ENCODE measurements at regions not wholly inside any gene's neighbourhood (a gene's known extent, or its start where the extent isn't known, plus 50 kb on each side); places are given as distances from the start of the nearest gene placed in this dataset.

GRCh38 chr1:208834381-208835096, 590.4 kb upstream of the PLXNA2 start:
- no peak for ATAC-seq
- no peak for DNase-seq
- intact Hi-C loops (cut with DNase I, micrococcal nuclease): no loop called here

- ATAC-seq (no peak), DNase-seq (no peak)
- intact Hi-C loops (cut with DNase I, micrococcal nuclease): no loop called here
Measured at GRCh38 chr1:208835097-208835463, 590.9 kb upstream of the PLXNA2 start.

GRCh38 chr1:208835781-208836180, 591.6 kb upstream of the PLXNA2 start:
- ATAC-seq (no peak), DNase-seq (no peak)
- intact Hi-C loops (cut with DNase I, micrococcal nuclease): no loop called here

- intact Hi-C loops (cut with DNase I, micrococcal nuclease): no loop called here
- no peak for DNase-seq
- no peak for ATAC-seq
Measured at GRCh38 chr1:208837242-208837641, 593.1 kb upstream of the PLXNA2 start.

GRCh38 chr1:208841436-208841835, 597.3 kb upstream of the PLXNA2 start:
- intact Hi-C loops (cut with DNase I, micrococcal nuclease): no loop called here
- DNase-seq (no peak), ATAC-seq (no peak)

GRCh38 chr1:208842451-208842850, 598.3 kb upstream of the PLXNA2 start:
- intact Hi-C loops (cut with DNase I, micrococcal nuclease): no loop called here
- ATAC-seq: no peak

GRCh38 chr1:208844158-208844557, 600.0 kb upstream of the PLXNA2 start:
- DNase-seq (no peak), ATAC-seq (no peak)
- intact Hi-C loops (cut with DNase I, micrococcal nuclease): no loop called here

More at GRCh38 chr1:208842451-208842850, 598.3 kb upstream of the PLXNA2 start:
- DNase-seq: no peak

GRCh38 chr1:208848854-208849253, 604.7 kb upstream of the PLXNA2 start:
- no peak for ATAC-seq
- intact Hi-C loops (cut with DNase I, micrococcal nuclease): no loop called here
- no peak for DNase-seq

GRCh38 chr1:208850442-208850841, 606.3 kb upstream of the PLXNA2 start:
- intact Hi-C loops (cut with DNase I, micrococcal nuclease): no loop called here
- ATAC-seq: no peak
- no peak for DNase-seq

GRCh38 chr1:208851366-208851765, 607.2 kb upstream of the PLXNA2 start:
- ATAC-seq (no peak), DNase-seq (no peak)
- intact Hi-C loops (cut with DNase I, micrococcal nuclease): no loop called here

GRCh38 chr1:208852911-208853310, 608.7 kb upstream of the PLXNA2 start:
- ATAC-seq: no peak
- intact Hi-C loops (cut with DNase I, micrococcal nuclease): no loop called here

GRCh38 chr1:208855403-208855802, 611.2 kb upstream of the PLXNA2 start:
- DNase-seq (no peak), ATAC-seq (no peak)
- intact Hi-C loops (cut with DNase I, micrococcal nuclease): no loop called here

More at GRCh38 chr1:208852911-208853310, 608.7 kb upstream of the PLXNA2 start:
- no peak for DNase-seq

- no peak for DNase-seq
- intact Hi-C loops (cut with DNase I, micrococcal nuclease): no loop called here
Measured at GRCh38 chr1:208857465-208857864, 613.3 kb upstream of the PLXNA2 start.

GRCh38 chr1:208858738-208859137, 614.6 kb upstream of the PLXNA2 start:
- intact Hi-C loops (cut with DNase I, micrococcal nuclease): no loop called here
- ATAC-seq: no peak
- no peak for DNase-seq

More at GRCh38 chr1:208857465-208857864, 613.3 kb upstream of the PLXNA2 start:
- ATAC-seq: no peak

GRCh38 chr1:208864366-208864965, 620.3 kb upstream of the PLXNA2 start:
- intact Hi-C loops (cut with DNase I, micrococcal nuclease): no loop called here
- ATAC-seq (no peak), DNase-seq (no peak)

GRCh38 chr1:208866386-208866955, 622.3 kb upstream of the PLXNA2 start:
- DNase-seq (no peak), ATAC-seq (no peak)
- intact Hi-C loops (cut with DNase I, micrococcal nuclease): no loop called here

GRCh38 chr1:208868554-208868953, 624.4 kb upstream of the PLXNA2 start:
- DNase-seq (no peak), ATAC-seq (no peak)
- intact Hi-C loops (cut with DNase I, micrococcal nuclease): no loop called here

GRCh38 chr1:208874915-208875314, 630.7 kb upstream of the PLXNA2 start:
- ATAC-seq: no peak
- intact Hi-C loops (cut with DNase I, micrococcal nuclease): no loop called here
- DNase-seq: no peak

GRCh38 chr1:208879022-208879421, 634.8 kb upstream of the PLXNA2 start:
- DNase-seq: no peak
- ATAC-seq: no peak
- intact Hi-C loops (cut with DNase I, micrococcal nuclease): no loop called here

- ATAC-seq (no peak), DNase-seq (no peak)
- intact Hi-C loops (cut with DNase I, micrococcal nuclease): no loop called here
Measured at GRCh38 chr1:208880433-208881100, 636.4 kb upstream of the PLXNA2 start.

All from left colon (tissue), 2 donors.